GM23338 (cell line): ENCODE measurements at regions not wholly inside any gene's neighbourhood (a gene's known extent, or its start where the extent isn't known, plus 50 kb on each side); places are given as distances from the start of the nearest gene placed in this dataset.

Experiments used
- ATAC-seq: fragments of 200-7000 bp; cut with Tn5 transposase; 3 replicates; pipeline ENCODE4 v1.9.1; 2020
- DNase-seq: peaks from one replicate; pipeline ENCODE4 v3.0.0-alpha.2; 2015; ENCODE audit warnings: low spot score
- H2AFZ ChIP-seq: fragments of 200-600 bp; sonication (generic); 2 replicates; pipeline ENCODE4 v1.8.0; 2016; ENCODE audit warnings: antibody characterized with exemption, mild to moderate bottlenecking, moderate library complexity
- H3F3A ChIP-seq: fragments of 200-600 bp; sonication (generic); replicated peaks from 2 replicates; pipeline ENCODE4 v1.8.0; 2017; ENCODE audit warnings: antibody characterized with exemption, mixed run types, low read depth
- H3K27ac ChIP-seq: fragments of 200-600 bp; sonication (generic); 2 replicates; pipeline ENCODE4 v1.6.1; 2016; ENCODE audit warnings: low read depth
- H3K27me3 ChIP-seq: fragments of 200-600 bp; sonication (generic); 2 replicates; pipeline ENCODE4 v1.8.0; 2016; ENCODE audit warnings: mild to moderate bottlenecking, mixed run types, moderate library complexity; ENCODE audit not compliant: insufficient read depth
- H3K36me3 ChIP-seq: fragments of 200-600 bp; sonication (generic); 2 replicates; pipeline ENCODE4 v1.8.0; 2016; ENCODE audit warnings: mild to moderate bottlenecking; ENCODE audit not compliant: insufficient read depth
- H3K4me1 ChIP-seq: fragments of 200-600 bp; sonication (generic); 2 replicates; pipeline ENCODE4 v1.8.0; 2016; ENCODE audit warnings: mild to moderate bottlenecking, moderate library complexity; ENCODE audit not compliant: insufficient read depth
- H3K4me2 ChIP-seq: fragments of 200-600 bp; sonication (generic); 2 replicates; pipeline ENCODE4 v1.7.1; 2017; ENCODE audit warnings: mixed run types
- H3K4me3 ChIP-seq: fragments of 200-600 bp; sonication (generic); 2 replicates; pipeline ENCODE4 v1.6.1; 2016; ENCODE audit warnings: mixed run types
- H3K79me2 ChIP-seq: fragments of 200-600 bp; sonication (generic); replicated peaks from 2 replicates; pipeline ENCODE4 v1.8.0; 2017; ENCODE audit warnings: mild to moderate bottlenecking; ENCODE audit not compliant: insufficient read depth
- H3K9me2 ChIP-seq: fragments of 200-600 bp; sonication (generic); 2 replicates; pipeline ENCODE4 v1.8.0; 2017; ENCODE audit not compliant: insufficient read depth
- H4K20me1 ChIP-seq: fragments of 200-600 bp; sonication (generic); replicated peaks from 2 replicates; pipeline ENCODE4 v1.8.0; 2017; ENCODE audit warnings: mild to moderate bottlenecking; ENCODE audit not compliant: insufficient read depth
- H3K27ac Mint-ChIP-seq: 2 replicates; pipeline ENCODE4 v1.8.0; 2020; ENCODE audit warnings: inconsistent platforms, mild to moderate bottlenecking, moderate library complexity, mixed read lengths
- H3K27me3 Mint-ChIP-seq: 3 replicates; pipeline ENCODE4 v1.8.0; 2022; ENCODE audit warnings: low read depth, mild to moderate bottlenecking, moderate library complexity, mixed read lengths, inconsistent platforms; ENCODE audit not compliant: insufficient read depth, poor library complexity
- H3K36me3 Mint-ChIP-seq: 3 replicates; pipeline ENCODE4 v1.8.0; 2021; ENCODE audit warnings: low read depth, mild to moderate bottlenecking, inconsistent platforms, moderate library complexity, mixed read lengths
- H3K4me1 Mint-ChIP-seq: 3 replicates; pipeline ENCODE4 v1.8.0; 2020; ENCODE audit warnings: mild to moderate bottlenecking, inconsistent platforms, mixed read lengths
- H3K4me3 Mint-ChIP-seq: 3 replicates; pipeline ENCODE4 v1.8.0; 2021; ENCODE audit warnings: moderate library complexity, mild to moderate bottlenecking, inconsistent platforms, mixed read lengths
- H3K9me3 Mint-ChIP-seq: 3 replicates; pipeline ENCODE4 v1.8.0; 2020; ENCODE audit warnings: moderate library complexity, mild to moderate bottlenecking, inconsistent platforms, mixed read lengths
- CREB1 ChIP-seq: fragments of 250-450 bp; sonication (Bioruptor Pico); IDR thresholded peaks from 2 replicates; pipeline ENCODE4 v1.5.0; 2020; ENCODE audit warnings: low read depth, mild to moderate bottlenecking, moderate library complexity
- EZH2 ChIP-seq: fragments of 200-600 bp; sonication (generic); IDR thresholded peaks from one replicate; pipeline ENCODE4 v1.8.0; 2017; ENCODE audit warnings: antibody characterized with exemption, mild to moderate bottlenecking, low read depth; ENCODE audit not compliant: unreplicated experiment
- JUNB ChIP-seq: IDR thresholded peaks from one replicate; pipeline ENCODE4 v1.6.1; 2016; ENCODE audit warnings: antibody characterized with exemption; ENCODE audit not compliant: unreplicated experiment
- POLR2AphosphoS5 ChIP-seq: IDR thresholded peaks from 2 replicates; pipeline ENCODE4 v1.6.1; 2016; ENCODE audit warnings: antibody characterized with exemption, low read depth
- ZNF114 ChIP-seq: fragments of 250-450 bp; sonication (Bioruptor Pico); IDR thresholded peaks from 2 replicates; pipeline ENCODE4 v1.5.0; 2020; ENCODE audit warnings: mild to moderate bottlenecking, moderate library complexity
- ZNF331 ChIP-seq: fragments of 250-450 bp; sonication (Bioruptor Pico); IDR thresholded peaks from 2 replicates; pipeline ENCODE4 v1.5.0; 2020; ENCODE audit warnings: low read depth, mild to moderate bottlenecking, moderate library complexity
- TF ChIP-seq, protein P1 (sequence below): IDR thresholded peaks from one replicate; pipeline ENCODE4 v1.6.1; 2018; ENCODE audit warnings: antibody characterized with exemption; ENCODE audit not compliant: unreplicated experiment
- TF ChIP-seq, protein P2 (sequence below), 2 experiments: fragments of 200-600 bp in 1 of 2; sonication (generic) in 1 of 2; conservative IDR thresholded peaks; 2 replicates each; pipeline versions ENCODE4 v1.5.1 to v1.6.1; 2016 to 2017; ENCODE audit warnings: antibody characterized with exemption in 2 of 2, low read depth in 2 of 2, mild to moderate bottlenecking in 2 of 2, moderate library complexity in 1 of 2

DNA sequence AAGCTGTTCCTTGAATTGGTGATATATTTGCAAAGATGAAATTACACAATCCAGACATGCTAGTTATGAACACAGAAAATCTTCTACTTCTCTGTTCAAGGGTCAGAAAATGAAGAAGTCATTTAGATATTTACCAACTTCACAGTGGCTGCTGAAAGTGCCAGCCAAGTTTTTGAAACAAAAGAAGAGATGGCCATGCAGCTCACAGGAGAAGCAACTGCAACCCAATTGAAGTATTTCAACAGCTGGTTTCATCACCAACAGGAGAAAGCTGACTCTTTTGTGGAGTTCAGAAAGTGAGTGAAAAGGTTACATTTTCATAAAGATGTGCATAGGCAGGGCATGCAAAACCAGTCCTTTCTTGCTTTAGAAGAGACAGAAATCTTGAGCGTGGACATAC lies 70.1 kb upstream of the LSM6 start:
- H3K36me3 Mint-ChIP-seq, result no peaks in the 10 kb centered on the region
- Histone ChIP-seq H3K9me2 (peaks cover 3% of the 10 kb centered on the region; the same call in 1 of the 2 replicates), H3K4me2 (no peak overlapping the region), H2AFZ (peak overlapping the region; percentile 66; the same call in 1 of the 2 replicates), H3F3A (no peaks in the 10 kb centered on the region), H3K79me2 (no peaks in the 10 kb centered on the region), H3K27ac (no peak overlapping the region), H3K27me3 (no peaks in the 10 kb centered on the region), H3K36me3 (no peaks in the 10 kb centered on the region), H3K4me3 (no peak overlapping the region), H4K20me1 (no peaks in the 10 kb centered on the region), H3K4me1 (no peaks in the 10 kb centered on the region)
- no peaks in the 10 kb centered on the region for H3K9me3 Mint-ChIP-seq
- no peaks in the 10 kb centered on the region for H3K4me1 Mint-ChIP-seq
- no peak overlapping the region for H3K4me3 Mint-ChIP-seq
- TF ChIP-seq CREB1 (CRISPR knock-in tag), result no peak
- no peak for TF ChIP-seq ZNF114
- no peak for TF ChIP-seq JUNB
- TF ChIP-seq POLR2AphosphoS5, result no peak
- no peak for TF ChIP-seq EZH2
- TF ChIP-seq, protein P1, sequence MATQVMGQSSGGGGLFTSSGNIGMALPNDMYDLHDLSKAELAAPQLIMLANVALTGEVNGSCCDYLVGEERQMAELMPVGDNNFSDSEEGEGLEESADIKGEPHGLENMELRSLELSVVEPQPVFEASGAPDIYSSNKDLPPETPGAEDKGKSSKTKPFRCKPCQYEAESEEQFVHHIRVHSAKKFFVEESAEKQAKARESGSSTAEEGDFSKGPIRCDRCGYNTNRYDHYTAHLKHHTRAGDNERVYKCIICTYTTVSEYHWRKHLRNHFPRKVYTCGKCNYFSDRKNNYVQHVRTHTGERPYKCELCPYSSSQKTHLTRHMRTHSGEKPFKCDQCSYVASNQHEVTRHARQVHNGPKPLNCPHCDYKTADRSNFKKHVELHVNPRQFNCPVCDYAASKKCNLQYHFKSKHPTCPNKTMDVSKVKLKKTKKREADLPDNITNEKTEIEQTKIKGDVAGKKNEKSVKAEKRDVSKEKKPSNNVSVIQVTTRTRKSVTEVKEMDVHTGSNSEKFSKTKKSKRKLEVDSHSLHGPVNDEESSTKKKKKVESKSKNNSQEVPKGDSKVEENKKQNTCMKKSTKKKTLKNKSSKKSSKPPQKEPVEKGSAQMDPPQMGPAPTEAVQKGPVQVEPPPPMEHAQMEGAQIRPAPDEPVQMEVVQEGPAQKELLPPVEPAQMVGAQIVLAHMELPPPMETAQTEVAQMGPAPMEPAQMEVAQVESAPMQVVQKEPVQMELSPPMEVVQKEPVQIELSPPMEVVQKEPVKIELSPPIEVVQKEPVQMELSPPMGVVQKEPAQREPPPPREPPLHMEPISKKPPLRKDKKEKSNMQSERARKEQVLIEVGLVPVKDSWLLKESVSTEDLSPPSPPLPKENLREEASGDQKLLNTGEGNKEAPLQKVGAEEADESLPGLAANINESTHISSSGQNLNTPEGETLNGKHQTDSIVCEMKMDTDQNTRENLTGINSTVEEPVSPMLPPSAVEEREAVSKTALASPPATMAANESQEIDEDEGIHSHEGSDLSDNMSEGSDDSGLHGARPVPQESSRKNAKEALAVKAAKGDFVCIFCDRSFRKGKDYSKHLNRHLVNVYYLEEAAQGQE, result no peak
- TF ChIP-seq ZNF331 (CRISPR knock-in tag), result no peak
- TF ChIP-seq, protein P2, sequence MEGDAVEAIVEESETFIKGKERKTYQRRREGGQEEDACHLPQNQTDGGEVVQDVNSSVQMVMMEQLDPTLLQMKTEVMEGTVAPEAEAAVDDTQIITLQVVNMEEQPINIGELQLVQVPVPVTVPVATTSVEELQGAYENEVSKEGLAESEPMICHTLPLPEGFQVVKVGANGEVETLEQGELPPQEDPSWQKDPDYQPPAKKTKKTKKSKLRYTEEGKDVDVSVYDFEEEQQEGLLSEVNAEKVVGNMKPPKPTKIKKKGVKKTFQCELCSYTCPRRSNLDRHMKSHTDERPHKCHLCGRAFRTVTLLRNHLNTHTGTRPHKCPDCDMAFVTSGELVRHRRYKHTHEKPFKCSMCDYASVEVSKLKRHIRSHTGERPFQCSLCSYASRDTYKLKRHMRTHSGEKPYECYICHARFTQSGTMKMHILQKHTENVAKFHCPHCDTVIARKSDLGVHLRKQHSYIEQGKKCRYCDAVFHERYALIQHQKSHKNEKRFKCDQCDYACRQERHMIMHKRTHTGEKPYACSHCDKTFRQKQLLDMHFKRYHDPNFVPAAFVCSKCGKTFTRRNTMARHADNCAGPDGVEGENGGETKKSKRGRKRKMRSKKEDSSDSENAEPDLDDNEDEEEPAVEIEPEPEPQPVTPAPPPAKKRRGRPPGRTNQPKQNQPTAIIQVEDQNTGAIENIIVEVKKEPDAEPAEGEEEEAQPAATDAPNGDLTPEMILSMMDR (conservative IDR thresholded peaks at IDR 0.05; ENCODE audit: low read depth in 2 of 2), result no peak
- ATAC-seq (no peak), DNase-seq (no peak)
- no peaks in the 10 kb centered on the region for H3K27me3 Mint-ChIP-seq
- H3K27ac Mint-ChIP-seq, result no peak overlapping the region

DNA sequence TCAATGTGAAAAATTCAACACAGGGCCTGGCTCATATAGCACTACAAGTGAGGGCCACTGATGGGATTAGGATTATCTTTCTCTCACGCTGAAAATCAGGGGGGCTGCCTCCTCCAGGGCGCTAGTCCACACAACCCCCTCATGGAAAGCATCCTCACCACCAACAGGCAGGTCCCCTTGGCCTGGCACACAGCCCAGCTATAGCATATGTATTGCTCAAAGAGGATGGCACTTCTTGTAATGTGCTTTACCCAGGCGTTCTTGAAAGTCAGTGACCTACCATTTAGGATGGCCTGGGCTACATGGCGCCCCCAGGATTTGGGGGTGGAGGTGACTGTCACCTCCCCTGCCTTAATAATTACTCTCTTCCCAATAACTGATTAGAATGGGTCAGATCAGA lies 71.0 kb upstream of the LSM6 start:
- Mint-ChIP-seq H3K27ac (no peak overlapping the region), H3K4me1 (no peaks in the 10 kb centered on the region)
- TF ChIP-seq, protein P2 (conservative IDR thresholded peaks at IDR 0.05; ENCODE audit: low read depth in 2 of 2), result no peak
- TF ChIP-seq CREB1 (CRISPR knock-in tag), result no peak
- TF ChIP-seq, protein P1, result no peak
- TF ChIP-seq JUNB, result no peak
- no peak for TF ChIP-seq POLR2AphosphoS5

More for the DNA sequence above, 71.0 kb upstream of the LSM6 start:
- H3K27ac ChIP-seq, result no peak overlapping the region
- H3K79me2 ChIP-seq, result no peaks in the 10 kb centered on the region
- no peaks in the 10 kb centered on the region for H3F3A ChIP-seq
- Mint-ChIP-seq H3K4me3 (no peak overlapping the region), H3K36me3 (no peaks in the 10 kb centered on the region), H3K9me3 (no peaks in the 10 kb centered on the region), H3K27me3 (no peaks in the 10 kb centered on the region)
- no peak for DNase-seq
- no peaks in the 10 kb centered on the region for H3K36me3 ChIP-seq
- H3K4me1 ChIP-seq, result no peaks in the 10 kb centered on the region
- peaks cover 3% of the 10 kb centered on the region; the same call in 1 of the 2 replicates for H3K9me2 ChIP-seq
- no peaks in the 10 kb centered on the region for H4K20me1 ChIP-seq
- H3K27me3 ChIP-seq, result no peaks in the 10 kb centered on the region
- H3K4me3 ChIP-seq, result no peak overlapping the region
- no peak overlapping the region; the same call in 1 of the 2 replicates for H2AFZ ChIP-seq
- H3K4me2 ChIP-seq, result no peak overlapping the region
- no peak for ATAC-seq
